CD4-positive, alpha-beta T cell treated with Interleukin-21 for 1 hour (primary cell): ENCODE measurements at regions not wholly inside any gene's neighbourhood (a gene's known extent, or its start where the extent isn't known, plus 50 kb on each side); places are given as distances from the start of the nearest gene placed in this dataset.
"Not testable (repeated sequence)": the region's sequence is repeated elsewhere in the genome, so short reads cannot be mapped to it uniquely, and the experiment has no call there.

ENCODE experiments used
- DNase-seq: peaks from one replicate; pipeline ENCODE4 v3.0.0-alpha.2; 2020

- no peak for DNase-seq
Observed at GRCh38 chr12:97716356-97716755, 253.8 kb downstream of the RMST start.

GRCh38 chr12:97723801-97724200 lies 261.2 kb downstream of the RMST start:
- not testable (repeated sequence) for DNase-seq

DNA sequence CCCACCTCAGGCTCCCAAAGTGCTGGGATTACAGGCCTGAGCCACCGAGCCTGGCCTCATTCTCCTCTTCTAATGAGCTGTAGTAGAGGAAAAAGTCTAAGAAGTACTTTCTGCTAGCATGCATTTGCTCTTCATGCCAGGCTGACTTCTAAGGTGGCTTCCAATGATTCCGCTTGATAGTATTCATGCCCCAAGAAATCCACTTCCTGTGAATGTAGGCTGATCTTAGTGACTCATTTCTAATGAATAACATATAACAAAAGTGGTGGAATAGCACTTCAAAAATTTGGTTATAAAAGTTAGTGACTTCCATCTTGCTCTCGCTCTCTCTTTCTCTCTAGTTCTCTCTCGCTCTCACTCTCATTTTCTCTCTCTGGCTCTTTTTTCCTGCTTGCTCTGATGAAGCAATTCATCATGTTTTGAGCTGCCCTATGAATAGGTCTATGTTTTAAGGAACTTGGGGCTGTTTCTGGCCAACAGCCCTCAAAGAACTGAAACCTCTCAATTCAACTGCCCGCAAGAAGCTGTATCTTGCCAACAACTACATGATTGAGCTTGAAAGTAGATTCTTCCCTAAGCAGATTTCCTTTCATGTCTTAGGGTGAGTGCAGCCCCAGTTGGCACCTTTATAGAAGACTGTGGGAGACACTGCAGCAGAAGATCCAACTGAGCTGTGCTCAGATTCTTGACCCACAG lies 282.9 kb downstream of the RMST start:
- no peak for DNase-seq

DNA sequence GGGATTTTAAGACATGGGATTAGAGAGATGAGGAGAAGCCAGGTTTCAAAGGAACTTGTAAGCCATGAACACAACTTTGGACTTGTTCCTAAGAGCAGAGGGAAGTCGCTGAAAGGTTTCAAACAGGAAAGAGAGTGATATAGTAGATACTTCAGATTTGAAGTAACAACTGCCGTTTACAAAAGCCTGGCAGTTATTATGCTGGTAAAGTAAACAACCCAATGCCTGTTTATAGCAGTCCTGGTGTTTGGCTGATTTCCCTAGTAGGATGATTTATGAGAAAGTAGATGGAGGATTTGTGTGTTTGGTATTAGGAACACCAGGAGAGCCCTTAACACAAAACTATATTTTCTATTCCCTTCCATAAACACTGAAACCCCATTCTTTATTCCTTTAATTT lies 285.7 kb downstream of the RMST start:
- no peak for DNase-seq

- no peak for DNase-seq
Observed at GRCh38 chr12:97751704-97752103, 289.1 kb downstream of the RMST start.

GRCh38 chr12:97752129-97752528 lies 289.5 kb downstream of the RMST start:
- no peak for DNase-seq

- no peak for DNase-seq
Observed at GRCh38 chr12:97753332-97753731, 290.7 kb downstream of the RMST start.

DNA sequence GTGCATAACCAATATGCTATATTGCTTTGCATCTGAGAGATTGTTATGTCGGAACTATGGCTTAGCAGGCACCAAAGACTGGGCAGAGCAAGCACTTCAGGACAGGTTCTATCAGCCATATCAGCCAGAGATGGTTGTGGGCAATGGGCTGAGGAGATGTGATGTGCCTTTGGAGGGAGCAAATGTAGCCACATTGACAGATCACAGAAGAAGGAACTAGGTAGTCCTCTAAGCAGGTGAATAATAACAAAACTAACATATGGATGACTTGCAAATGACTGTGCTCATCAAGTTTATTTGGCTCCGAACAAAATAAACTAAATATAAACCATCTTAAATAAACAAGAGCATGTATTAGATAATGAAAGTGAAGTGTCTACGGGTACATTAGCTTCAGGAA lies 291.7 kb downstream of the RMST start:
- no peak for DNase-seq

DNA sequence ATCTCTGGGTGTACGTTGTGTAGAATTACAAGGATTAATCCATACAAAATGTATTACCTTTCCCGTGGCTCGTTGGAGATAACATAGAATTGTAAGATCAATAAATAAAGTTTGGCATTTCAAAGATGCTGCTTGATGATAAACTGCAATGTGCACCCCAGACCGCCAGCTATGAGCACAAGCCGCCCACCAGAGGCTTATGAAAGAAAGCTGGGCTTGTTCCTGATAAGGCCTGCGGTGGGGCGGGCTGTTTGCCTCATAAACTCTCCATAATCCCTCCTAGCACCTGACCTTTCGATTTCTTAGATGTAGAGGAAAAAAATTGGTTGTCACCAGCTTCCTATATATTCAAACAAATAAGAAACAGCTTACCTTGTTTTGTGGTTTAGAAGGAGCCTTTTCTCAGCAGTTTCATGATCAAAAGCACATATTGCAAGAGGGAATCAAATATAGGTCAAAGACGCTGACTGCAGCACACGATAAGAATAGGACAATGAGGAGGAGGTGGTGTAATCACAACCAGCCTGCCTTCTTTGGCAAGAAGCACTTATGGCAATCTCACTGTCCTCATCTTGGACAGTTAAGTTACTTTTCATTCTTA lies 293.6 kb downstream of the RMST start:
- no peak for DNase-seq

DNA sequence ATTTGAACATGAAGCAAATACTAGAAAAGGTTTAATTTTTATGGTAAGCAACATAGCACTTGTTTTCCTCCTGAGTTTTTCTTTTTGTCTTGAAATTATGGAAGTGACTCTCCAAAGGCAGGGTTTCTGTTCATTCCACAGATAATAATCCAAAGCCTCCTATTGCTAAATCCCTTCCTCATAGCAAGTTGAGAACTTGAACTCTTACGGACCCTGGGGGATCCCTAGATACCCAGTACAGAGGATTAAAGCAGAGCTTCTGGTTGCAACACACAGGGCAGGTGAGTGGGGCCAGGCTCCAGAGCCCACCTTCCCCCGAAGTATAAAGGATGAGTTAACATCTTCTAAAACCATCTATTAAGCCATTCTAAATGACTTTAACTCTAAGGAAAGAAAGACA lies 294.1 kb downstream of the RMST start:
- no peak for DNase-seq

DNA sequence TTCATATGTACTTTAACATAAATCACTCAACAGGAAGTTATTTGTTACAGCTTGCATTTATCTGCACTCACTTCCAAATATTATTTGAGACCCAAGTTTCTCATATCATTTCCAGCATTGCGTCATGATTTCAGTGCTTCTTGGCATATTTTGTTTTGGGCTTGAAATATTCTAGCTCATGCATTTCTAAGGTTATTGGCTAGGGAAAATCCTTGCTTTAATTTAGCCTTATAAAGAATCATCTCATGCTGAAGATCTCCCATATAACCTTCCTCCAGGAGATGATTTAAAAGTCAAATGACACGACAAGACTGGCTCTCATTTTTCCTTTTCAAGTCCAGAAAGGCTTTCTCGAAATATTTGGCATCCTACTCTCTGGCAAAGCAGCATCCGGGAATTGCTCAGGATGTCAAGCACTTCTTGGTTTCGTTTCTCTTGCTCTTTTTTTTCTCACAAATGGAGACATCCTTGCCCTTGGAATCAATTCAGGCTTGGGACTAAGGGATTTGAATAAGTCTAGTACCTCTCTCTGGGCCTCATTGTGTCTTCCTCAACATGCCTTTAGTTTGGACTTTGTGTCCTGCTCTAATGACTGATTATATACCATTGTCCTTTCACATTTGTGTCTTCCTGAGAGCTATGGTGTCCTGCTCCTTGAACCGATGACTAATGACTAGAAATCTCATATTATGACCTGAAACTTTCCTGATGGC lies 295.0 kb downstream of the RMST start:
- DNase-seq: no peak

DNA sequence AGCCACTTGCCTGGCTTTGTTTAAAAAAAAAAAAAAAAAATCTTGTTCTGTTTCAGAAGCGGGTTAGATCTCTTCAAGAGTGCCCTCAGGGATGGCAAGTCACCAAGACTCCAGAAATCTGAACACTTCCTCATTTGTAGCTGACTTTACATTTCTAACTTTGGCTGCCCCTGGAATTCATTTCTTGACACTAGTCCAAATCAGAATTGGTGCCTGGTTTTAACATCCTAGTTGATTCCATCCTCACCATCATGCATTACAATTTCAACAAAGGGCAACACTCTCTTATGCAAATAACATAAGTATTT lies 295.5 kb downstream of the RMST start:
- no peak for DNase-seq

- DNase-seq: no peak
Observed at GRCh38 chr12:97758586-97758985, 296.0 kb downstream of the RMST start.

DNA sequence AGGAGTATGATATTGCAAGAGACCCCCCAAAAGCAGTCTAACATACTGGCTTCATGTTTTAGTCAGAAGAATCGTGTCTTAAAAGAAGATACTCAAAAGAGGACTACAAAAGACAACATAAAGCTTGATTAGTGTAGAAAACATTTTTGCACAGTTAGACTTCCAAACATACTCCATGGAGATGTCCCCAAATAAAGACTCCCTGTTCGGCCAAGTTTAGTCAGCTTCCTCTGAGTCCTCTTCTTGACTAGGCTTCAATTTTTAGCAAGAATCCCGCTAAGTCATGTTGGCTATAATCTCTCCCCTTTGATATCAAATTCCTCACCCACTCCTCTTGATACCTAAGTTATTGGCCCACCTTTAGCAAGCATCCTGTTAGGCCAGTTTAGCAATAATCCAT lies 298.0 kb downstream of the RMST start:
- no peak for DNase-seq

DNA sequence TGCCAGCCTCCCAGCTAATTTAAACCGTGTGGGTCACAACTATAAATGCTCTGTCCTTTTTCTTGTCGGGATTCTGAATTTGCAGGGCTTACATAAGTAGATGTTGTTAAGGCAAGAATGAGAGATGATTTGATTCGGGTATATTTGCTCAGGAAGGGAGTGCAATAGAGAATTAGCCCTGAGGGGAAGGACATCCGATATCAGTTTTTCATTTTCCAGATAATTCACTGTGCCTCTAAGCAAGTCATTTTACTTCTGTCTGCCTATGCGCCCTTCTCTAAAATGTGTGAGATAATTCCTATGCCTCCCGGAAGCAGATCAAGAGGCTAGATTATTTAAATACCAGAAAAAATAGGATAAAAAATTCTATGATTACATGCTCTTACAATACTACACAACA lies 300.5 kb downstream of the RMST start:
- DNase-seq: no peak

GRCh38 chr12:97764700-97765099 lies 302.1 kb downstream of the RMST start:
- no peak for DNase-seq

DNA sequence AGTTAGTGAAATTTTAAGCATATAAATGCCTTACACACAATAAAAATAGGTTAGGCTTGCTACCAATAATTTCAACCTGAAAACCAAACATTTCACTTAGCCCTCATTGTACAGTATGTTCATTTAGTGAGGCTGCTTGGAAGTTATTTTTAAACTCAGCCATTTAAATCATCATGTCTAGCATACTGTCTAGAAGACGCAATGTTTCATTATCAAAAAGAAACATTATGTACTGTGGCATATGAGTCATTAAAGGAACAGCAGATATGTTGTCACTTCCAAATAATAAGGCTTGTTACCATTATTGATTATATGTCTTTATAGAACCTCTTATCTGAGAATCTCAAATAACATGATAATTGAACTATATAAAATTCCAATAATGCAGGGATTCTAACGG lies 304.7 kb downstream of the RMST start:
- no peak for DNase-seq

- no peak for DNase-seq
Observed at GRCh38 chr12:97778111-97778510, 315.5 kb downstream of the RMST start.

DNA sequence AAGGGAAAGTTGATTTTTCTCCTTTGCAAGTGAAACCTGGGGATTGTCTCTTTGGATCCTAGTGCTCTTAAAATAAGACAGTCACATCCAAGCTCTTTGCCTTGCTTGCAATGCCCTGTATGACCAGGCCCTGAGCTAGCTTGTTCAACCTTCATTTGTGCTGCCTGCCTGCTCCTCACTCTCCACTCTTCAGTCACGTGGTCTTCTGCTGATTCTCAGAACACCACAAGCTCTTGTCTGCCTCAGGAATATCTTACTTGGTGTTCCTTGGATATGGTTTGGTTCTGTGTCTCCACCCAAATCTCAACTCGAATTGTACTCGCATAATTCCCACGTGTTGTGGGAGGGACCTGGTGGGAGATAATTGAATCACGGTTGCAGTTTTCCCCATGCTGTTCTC lies 318.7 kb downstream of the RMST start:
- no peak for DNase-seq

GRCh38 chr12:97784904-97785303 lies 322.3 kb downstream of the RMST start:
- no peak for DNase-seq

DNA sequence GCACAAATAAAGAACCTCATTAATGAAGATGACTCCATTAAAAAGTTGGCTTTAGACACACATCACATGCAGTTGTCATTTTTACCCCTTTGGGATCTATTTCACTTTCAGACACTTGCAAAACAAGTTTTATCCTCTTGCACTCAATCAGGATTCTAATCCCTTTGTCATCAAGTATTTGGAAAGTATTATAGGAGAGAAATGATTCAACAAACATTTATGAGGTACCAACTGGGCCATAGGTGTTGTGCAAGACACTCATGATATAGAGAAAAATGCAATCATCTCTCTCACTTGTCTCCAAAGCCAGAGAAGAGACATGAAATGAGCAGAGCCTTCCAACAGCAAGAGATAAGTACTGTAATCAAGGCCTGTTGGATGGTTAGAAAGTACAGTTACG lies 327.7 kb downstream of the RMST start:
- no peak for DNase-seq

- DNase-seq: no peak
Observed at GRCh38 chr12:97797473-97797872, 334.9 kb downstream of the RMST start.

GRCh38 chr12:97800561-97800960 lies 338.0 kb downstream of the RMST start:
- DNase-seq: no peak

GRCh38 chr12:97801471-97802059 lies 339.0 kb downstream of the RMST start:
- no peak for DNase-seq
